Tibial nerve (tissue), 4 donors: ENCODE measurements at regions not wholly inside any gene's neighbourhood (a gene's known extent, or its start where the extent isn't known, plus 50 kb on each side); places are given as distances from the start of the nearest gene placed in this dataset.

Experiments used
- CTCF ChIP-seq, 5 experiments: fragments of 200-600 bp in 3 of 5; fragments of 450-650 bp in 2 of 5; sonication (generic) in 3 of 5; IDR thresholded peaks; one replicate each; pipeline ENCODE4 v1.5.1; 2016 to 2019; ENCODE audit warnings: antibody characterized with exemption in 5 of 5, mild to moderate bottlenecking in 3 of 5, moderate library complexity in 2 of 5
- EP300 ChIP-seq, 2 donors: sonication (generic); formaldehyde crosslinking; IDR thresholded peaks; one replicate each; pipeline ENCODE4 v1.6.1; 2017; ENCODE audit warnings: antibody characterized with exemption in 2 of 2, mild to moderate bottlenecking in 1 of 2
- POLR2A ChIP-seq, 2 donors: fragments of 450-650 bp; IDR thresholded peaks; one replicate each; pipeline ENCODE4 v1.6.1; 2017; ENCODE audit warnings: antibody characterized with exemption in 2 of 2, mild to moderate bottlenecking in 2 of 2, moderate library complexity in 2 of 2

- TF ChIP-seq CTCF (IDR thresholded peaks at IDR 0.05) = no peak
- TF ChIP-seq POLR2A (IDR thresholded peaks at IDR 0.05) = no peak
- TF ChIP-seq EP300 (IDR thresholded peaks at IDR 0.05) = no peak
Observed at GRCh38 chr11:8757047-8757446, 74.5 kb downstream of the RPL27A start.
